ENCODE measurements at regions not wholly inside any gene's neighbourhood (a gene's known extent, or its start where the extent isn't known, plus 50 kb on each side); places are given as distances from the start of the nearest gene placed in this dataset.

GRCh38 chr22:22141031-22141430, 103.6 kb upstream of the VPREB1 start:
- no peak for TF ChIP-seq CTCF (IDR thresholded peaks at IDR 0.05)
- no peak for TF ChIP-seq POLR2AphosphoS5 (IDR thresholded peaks at IDR 0.05; ENCODE audit: insufficient read depth in 1 of 2, low read depth in 1 of 2)
- no peak for TF ChIP-seq POLR2A (IDR thresholded peaks at IDR 0.05)

Data from vagina (tissue), 2 donors.